NOMO-1 (cell line): ENCODE measurements at regions not wholly inside any gene's neighbourhood (a gene's known extent, or its start where the extent isn't known, plus 50 kb on each side); places are given as distances from the start of the nearest gene placed in this dataset.
"Not testable (repeated sequence)": the region's sequence is repeated elsewhere in the genome, so short reads cannot be mapped to it uniquely, and the experiment has no call there.

ENCODE experiments used
- DNase-seq, 2 experiments: peaks; one replicate each; lab custom pipeline; 2025; ENCODE audit not compliant: unreplicated experiment in 2 of 2; lab: John Stamatoyannopoulos, UW

DNA sequence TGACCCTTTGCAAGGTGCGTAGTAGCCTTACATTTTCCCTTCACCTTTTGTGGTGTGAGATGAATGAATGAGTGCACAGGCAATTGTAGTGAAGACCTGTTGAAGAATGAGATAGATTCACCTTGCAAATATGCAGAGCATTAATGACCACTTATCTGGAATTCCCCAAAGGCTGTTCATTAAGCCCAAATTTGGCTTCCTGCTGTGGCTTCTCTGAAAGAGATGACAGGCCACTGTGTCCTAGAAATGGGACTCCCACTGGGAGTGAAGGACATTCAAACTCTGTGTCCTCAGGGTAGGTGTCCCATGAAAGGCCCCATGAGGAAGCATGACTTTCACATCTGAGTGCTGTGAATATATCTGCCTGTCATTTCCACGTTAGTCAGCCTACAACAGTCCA is 1821.8 kb upstream of the PIK3C3 start:
- DNase-seq = no peak

DNA sequence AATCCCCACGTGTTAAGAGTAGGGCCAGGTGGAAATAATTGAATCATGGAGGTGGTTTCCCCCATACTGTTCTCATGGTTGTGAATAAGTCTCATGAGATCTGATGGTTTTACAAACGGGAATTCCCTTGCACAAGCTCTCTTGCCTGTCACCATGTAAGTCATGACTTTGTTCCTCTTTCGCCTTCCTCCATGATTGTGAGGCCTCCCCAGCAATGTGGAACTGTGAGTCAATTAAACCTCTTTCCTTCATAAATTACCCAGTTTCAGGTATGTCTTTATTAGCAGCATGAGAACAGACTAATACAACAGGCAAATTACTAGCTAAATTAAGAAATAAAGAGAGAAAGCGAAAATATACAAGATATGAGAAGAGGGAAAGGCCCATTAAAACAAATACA is 1822.6 kb upstream of the PIK3C3 start:
- DNase-seq = not testable (repeated sequence)

DNA sequence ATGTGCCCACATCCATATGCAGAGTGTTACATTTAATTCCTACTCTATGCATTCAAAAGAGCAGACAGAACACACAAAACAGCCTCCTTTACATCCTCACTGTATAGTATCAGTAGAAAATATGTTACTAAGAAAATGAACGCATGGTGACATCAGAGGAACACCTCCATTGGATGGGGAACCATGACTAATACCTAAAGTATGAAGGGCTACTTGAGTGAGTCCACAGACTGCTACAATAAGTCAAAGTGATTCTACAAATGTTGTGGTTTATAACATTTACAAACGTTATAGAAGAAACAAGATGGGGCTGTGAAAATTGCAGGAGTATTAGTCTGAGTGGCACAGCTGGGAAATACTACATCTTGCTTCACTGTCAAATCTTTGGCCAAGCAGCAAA is 1830.9 kb upstream of the PIK3C3 start:
- DNase-seq = no peak

DNA sequence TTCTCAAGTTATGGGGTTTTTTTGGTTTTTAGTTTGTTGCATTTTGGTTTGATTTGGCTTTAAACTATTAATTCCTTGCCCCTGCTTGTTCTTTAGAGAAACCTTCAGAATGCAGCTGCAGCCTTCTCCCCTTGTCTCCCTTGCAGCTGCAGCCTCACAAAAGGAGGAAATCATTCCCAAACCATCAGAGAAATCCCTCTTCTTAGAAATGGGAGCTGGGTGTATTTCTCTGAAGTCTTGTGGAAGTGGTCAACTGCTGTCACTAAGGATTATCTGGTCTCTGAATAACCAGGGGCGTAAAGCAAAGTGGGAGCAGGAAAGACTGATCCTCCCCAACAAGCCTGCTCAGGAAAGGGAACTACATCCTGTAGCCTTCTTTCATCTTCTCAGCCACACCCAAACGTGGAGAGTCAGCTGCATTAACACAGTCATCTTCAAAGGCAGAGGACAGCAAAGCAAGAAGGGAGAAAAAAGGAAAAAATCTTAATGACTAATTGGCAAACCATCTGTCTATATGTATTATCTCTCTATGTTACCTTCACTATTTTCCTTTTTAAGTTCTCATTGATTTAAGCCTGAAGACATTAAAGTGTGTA is 1834.1 kb upstream of the PIK3C3 start:
- no peak for DNase-seq

DNA sequence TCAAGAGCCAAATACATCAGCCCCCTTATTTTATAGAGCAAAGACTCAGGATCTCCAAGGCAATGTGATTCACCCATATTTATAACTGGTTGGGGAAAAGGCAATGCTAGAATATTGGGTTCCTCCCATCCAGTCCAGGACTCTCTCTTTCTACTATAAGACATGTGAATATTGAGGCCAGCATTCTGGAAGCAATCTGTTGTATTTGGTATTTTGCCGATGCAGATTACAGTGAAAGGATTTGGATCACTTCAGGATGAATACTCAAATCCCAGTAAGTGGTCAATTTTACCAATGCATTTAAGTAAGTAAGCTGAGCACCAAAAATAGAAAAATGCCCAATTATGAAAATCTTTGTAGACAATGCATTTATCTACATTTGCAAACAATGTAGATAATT is 1834.7 kb upstream of the PIK3C3 start:
- no peak for DNase-seq

DNA sequence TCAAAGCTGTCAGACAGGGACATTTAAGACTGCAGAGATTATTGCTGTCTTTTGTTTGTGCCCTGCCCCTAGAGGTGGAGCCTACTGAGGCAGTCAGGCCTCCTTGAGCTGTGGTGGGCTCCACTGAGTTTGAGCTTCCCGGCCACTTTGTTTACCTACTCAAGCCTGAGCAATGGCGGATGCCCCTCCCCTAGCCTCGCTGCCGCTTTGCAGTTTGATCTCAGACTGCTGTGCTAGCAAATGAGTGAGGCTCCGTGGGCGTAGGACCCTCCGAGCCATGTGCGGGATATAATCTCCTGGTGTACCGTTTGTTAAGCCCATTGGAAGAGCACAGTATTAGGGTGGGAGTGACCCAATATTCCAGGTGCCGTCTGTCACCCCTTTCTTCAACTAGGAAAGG is 1835.5 kb upstream of the PIK3C3 start:
- not testable (repeated sequence) for DNase-seq

DNA sequence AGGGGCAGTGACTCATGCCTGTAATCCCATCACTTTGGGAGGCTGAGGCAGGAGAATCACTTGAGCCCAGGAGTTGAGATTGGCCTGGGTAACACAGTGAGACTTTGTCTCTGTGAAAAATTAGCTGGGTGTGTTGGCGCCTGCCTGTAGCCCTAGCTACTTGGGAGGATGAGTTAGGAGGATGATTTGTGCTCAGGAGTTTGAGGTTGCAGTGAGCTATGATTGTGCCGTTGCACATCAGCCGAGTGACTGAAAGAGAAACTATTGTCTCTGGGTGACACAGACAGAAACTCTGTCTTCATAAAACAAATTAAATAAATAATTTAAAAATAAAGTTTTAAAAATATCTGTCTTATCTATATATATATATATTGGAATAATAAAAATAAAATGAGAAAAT is 1844.6 kb upstream of the PIK3C3 start:
- no peak for DNase-seq

DNA sequence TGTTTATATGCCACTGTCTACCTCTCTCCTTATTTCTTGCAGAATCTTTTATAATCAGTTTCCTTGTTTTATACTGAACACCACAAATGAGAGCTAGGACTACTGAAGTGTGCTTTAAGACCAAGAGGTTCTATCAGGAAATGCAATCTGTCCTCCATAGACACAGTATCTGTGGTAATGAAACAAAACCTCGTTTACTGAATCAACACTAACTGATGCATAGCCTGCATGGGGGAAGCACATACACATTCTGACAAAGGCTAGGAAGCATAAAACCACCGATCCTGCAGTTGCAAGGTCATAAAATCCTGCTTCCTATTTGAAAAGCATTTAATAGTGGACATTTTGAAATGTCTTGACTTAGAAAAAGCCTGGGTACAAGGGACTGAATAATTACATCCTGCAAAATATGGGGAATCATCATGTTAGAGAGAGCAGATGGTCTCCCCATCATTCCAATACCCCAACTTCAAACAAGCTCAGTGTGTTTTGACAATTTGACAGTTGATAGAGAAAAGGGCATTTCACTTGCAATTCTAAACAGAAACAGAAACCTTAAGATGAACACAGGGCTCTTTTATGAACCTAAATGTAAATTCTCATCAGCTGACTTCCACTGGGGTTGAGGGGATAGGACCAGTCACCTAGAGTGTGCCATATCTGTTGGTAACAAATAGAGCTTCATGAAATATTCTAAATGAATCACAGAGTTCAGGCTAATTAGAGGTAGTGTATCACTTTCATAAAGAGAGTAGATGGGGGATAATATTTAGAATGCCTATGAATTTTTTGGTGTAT is 1845.6 kb upstream of the PIK3C3 start:
- no peak for DNase-seq

DNA sequence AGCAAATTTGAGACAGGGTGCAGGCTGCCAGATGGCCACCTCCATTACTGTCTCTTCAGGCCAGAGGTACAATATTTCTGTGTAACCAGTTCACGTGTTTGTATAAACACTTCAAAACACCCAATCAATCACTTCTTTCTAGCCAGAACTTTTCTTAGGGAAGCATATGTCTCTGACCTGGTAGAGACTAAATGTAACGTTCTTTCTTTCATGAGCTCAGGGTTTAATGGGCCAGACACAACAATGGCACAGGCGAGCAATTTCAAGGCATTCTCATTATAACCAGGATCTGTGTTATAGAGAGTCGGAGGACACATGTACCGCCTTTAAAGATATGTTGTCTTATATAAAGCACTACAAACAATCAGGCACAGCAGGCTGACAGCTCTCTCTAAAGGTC is 1846.4 kb upstream of the PIK3C3 start:
- DNase-seq = no peak

DNA sequence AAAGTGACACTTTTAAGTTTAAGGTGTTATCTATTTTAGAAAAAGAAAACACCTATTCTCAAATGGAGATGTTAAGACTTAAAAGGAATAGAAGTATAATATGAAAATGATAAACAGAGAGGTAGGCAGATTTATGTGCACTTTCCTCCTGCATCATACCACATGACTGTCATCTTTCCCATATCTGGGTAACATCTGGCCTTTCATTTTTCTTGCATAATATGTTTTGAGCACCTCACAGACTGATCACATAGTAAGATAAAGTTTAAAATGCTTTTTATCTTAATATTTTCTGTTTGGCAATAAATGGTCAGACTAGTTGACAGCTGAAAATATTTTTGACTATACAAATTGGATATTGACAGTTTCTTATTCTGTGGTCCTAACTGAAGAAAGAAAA is 1852.1 kb upstream of the PIK3C3 start:
- DNase-seq = no peak

DNA sequence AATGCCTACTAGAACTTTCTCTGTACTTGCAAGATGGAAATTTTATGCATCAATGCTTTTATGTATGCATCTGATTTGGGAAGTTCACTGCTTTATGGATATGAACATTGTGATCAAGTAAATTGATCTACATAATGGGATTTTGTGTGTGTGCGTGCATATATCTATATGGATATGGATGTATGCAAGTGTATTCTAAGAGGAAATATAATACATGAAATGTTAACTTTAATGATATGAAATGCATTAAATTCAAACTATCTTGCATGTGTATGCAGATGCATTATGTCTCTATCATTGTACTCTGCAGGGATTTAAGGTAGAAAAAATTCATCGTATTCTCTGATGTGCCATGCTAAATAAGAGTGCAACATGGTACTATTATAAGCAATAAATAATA is 1855.4 kb upstream of the PIK3C3 start:
- no peak for DNase-seq

DNA sequence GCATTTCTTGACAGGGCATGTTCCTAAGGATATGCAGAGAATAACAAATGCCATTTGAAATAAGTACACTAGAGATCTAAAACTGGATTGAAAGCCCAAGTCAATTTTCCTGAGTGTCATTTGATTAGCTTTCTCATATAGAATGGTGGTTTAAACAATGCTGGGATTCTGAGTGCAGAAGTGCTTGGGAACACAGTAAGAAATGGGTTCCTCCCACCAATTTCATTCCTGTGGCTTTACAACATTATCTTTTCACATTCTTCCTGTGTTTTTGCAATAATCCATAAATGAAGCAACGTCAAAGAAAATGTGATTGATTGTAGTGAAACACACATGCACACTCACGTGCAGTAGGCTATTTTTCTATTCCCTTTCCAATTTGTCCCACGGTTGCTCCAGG is 1858.4 kb upstream of the PIK3C3 start:
- DNase-seq = no peak

DNA sequence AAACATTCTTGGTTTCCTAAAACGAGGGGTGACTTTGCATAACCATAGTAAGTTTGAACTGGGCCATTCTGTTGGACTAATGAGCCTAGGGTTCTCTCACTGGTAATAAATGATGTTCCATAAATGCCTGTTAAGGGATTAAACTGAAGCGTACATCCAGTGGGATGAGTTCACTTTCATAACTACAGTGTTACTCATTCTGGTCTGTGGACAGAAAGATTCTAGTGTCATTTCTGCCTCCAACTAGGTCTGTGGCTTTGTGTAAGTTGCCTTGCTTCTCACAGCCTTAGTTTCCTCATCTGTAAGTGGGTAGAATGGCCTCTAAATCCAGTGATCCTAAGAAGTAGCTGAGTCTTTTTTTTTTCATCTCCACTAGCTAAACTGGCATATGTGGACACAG is 1860.6 kb upstream of the PIK3C3 start:
- DNase-seq = no peak

DNA sequence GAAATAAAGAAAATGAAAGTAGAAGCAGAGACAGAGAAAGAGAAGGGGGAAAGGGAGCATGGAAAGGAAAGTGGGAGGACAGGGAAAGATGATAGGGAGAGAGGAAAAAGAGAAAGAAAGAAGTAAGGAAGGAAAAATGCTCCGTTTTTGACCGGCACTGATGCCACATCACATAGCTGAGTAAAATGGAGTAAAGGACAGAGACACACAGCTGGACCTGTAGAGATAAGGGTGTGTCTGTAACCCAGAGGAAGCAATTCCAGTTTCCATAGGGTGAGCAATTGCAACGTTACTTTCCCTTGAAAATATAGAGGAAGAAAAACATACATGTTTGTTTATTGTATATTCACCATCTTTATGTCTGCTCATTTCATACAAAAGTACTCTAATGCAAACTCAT is 1866.9 kb upstream of the PIK3C3 start:
- no peak for DNase-seq

DNA sequence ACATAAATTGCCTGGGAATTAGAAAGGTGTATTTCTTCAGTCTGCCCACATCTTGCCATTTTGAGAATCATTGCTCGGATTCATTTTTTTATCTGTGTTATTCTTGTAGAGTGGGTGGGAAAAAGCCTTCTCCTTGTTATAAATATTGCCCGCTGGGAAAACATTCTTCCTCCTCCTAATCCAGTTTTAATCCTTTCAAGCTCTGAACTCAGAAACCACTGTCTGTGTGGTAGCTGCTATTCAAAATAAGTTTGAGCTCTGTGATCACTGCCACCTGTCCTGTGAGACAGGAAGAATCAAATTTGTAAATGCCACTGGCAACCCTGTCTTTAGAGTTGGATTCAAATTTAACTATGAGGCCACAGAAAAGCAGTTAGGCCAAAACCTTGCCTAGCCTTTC is 1875.2 kb upstream of the PIK3C3 start:
- no peak for DNase-seq

DNA sequence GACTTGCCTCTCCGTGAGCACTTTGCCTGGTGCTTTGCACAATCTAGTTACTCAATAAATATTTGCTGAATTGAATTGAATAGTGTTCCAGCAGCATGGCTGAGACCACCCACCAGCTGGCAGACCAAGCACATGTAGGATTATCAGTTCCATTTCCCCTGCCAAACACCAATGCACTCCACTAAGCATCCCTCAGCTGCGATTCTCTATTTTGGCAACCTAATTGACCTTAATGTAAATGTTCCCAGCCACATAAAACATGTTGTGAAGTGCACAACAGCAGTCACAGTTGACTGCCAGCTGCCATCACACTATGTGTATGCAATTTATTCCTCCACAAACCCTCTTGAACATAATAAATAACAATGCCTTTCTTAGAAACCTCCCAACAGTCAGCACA is 1879.4 kb upstream of the PIK3C3 start:
- DNase-seq = no peak

DNA sequence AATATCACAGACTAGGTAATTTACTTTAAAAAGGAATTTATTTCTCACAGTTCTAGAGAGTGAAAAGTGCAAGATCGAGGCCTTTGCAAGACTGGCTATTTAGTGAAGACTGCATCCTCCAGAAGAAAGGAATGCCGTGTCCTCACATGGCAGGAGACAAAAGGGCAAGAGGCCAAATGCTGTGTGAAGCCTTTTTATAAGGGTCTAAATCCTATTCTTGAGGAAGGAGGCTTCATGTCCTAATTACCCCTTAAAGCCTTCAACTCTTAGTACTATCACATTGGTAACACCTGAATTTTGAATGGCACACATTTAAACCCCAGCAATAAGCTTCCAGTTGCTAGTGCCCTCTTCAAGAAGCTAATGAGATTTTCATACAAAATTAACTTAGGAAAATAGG is 1882.3 kb upstream of the PIK3C3 start:
- no peak for DNase-seq

DNA sequence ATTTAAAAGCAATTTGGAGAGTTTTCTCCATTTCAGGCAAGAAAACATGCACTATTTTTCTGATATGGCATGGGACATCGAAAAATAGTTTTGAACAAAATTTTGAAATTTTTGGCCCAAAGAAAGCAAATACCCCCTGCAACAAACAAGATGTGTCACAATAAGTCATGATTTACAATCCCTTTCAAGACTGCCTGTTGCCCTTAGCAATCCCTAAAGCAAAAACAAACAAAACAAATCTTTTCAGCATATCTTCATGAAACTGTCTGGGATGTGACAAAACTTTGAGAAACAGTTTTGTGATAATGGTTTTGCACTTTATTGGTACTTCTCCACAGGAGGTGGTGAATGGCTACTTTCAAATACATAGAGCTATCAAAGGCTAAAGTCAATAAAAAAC is 1888.7 kb upstream of the PIK3C3 start:
- DNase-seq = no peak

DNA sequence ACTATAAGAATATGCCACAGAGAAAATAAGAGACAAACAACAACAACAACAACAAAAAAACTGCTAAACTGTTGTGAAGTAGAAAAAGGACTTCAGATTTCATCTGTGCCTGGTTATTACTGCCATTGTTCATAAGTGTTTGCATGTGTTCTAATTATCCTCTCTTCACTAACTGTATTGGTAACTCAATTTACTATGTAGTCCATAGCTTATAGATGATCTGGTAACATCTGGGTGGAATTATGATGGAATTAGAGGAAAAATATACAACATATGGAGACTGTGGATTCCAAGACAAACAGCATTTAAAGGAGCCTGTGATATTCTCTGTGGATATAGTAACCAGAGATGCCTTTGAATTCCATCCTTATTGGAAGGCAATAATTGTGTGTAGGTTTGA is 1891.5 kb upstream of the PIK3C3 start:
- no peak for DNase-seq

DNA sequence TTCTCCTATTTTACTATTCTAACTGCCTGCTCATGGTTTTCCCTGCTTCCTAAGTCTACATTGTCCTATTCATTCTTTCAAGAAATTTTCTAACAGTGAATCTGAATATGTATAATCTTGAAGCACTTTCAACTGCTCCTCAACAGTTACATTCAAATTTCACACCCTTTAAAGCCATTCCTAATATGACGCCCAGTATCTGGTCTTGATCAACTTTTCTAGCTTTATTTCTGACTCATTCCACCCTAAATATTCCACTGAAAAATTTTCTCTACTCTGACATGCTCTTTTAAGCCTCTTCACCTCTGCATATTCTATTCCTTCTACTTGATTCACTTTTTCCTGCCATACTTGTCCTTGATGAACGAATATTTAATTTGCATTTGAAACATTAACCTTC is 1893.9 kb upstream of the PIK3C3 start:
- no peak for DNase-seq

DNA sequence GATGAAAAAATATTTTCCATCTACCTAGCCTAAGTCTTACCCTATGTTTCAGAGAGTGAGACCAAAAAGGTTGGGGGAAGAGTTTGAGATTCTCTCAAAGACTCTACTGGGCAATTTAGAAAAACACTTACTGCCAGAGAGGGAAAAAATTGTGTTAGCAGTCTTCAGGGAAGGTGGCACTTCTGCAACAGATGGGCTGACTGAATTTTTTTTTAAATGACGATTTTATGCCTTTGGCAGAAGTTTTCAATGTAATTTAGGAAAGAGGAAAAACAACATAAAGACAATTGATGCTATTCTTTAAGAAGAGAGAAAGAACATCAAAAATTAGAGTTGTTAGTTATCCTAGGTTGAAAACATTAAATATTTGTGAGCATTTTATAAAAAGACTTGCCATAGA is 1894.5 kb upstream of the PIK3C3 start:
- no peak for DNase-seq

DNA sequence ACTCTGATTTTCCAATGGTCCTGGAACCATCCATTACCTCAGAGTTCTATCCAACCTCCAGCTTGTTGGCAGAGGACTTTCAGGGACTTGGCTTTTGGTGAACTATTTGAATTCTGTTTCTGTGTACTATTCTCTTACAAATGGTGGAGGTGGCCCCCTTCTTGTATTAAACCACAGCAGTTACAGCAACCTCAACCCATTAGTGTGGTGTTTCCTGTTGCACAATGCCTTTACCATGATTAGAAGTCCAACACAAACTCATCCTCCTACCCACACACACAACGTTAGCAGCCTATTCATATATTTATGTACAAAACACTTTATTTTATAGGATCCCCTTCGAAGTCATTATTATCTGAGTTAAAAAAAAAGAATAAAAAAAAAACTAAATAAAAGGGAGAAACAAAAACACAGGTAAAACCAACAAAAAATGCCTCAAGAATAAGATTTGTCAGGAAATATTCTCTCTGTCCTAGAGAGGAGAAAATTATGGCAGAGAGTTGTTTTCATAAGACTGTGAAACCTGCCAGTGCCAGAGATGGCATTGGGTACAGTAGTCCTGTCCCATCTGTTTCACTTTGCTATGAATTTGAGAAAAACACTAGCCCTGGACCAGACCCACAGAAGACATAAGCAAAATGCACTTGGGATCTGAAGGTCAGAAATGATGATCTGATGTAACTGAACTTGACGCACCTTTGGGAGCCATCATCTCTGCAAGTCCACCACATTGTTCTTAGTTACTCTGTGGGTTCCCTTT is 1896.0 kb upstream of the PIK3C3 start:
- DNase-seq = no peak
